ENCODE measurements at regions not wholly inside any gene's neighbourhood (a gene's known extent, or its start where the extent isn't known, plus 50 kb on each side); places are given as distances from the start of the nearest gene placed in this dataset.

DNA sequence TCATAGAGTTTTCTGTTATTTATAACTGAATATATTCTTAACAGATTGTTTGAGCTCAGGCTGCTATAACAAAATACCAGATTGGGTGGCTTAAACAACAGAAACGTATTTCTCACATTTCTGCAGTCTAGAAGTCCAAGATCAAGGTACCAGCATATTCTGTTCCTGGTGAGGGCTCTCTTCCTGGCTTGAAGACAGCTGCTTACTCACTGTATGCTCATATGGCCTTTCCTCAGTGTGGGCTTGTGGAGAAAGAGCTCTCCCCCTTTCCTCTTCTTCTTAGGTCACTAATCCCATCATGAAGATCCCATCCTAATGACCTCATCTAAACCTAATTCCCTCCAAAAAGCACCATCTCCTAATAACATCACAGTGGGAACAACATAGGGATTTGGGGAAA lies 117.8 kb downstream of the RASGEF1B start:
- H2AFZ ChIP-seq = no peak overlapping the region
- H3K79me2 ChIP-seq = no peaks in the 10 kb centered on the region
- H3K4me3 ChIP-seq = no peak overlapping the region
- no peak overlapping the region for H3K4me2 ChIP-seq
- H3K9me3 ChIP-seq (ENCODE audit: low read depth) = no peaks in the 10 kb centered on the region
- no peak overlapping the region for H3K27ac ChIP-seq
- H3K9me2 ChIP-seq (replicated peaks; ENCODE audit: insufficient read depth) = no peaks in the 10 kb centered on the region
- H3K4me1 ChIP-seq (ENCODE audit: insufficient read depth) = peaks cover 3% of the 10 kb centered on the region
- no peaks in the 10 kb centered on the region for H3K27me3 ChIP-seq
- H3K36me3 ChIP-seq (replicated peaks; ENCODE audit: insufficient read depth, low read depth) = no peaks in the 10 kb centered on the region
- DNase-seq (ENCODE audit: low spot score) = no peak
- 61% methylated on average over 1 of the region's 1 CpG for WGBS (ENCODE audit: low lambda C conversion rate, missing lambda C conversion rate)
- TF ChIP-seq EZH2 (IDR thresholded peaks at IDR 0.05; ENCODE audit: borderline replicate concordance) = no peak
- TF ChIP-seq, protein P1, sequence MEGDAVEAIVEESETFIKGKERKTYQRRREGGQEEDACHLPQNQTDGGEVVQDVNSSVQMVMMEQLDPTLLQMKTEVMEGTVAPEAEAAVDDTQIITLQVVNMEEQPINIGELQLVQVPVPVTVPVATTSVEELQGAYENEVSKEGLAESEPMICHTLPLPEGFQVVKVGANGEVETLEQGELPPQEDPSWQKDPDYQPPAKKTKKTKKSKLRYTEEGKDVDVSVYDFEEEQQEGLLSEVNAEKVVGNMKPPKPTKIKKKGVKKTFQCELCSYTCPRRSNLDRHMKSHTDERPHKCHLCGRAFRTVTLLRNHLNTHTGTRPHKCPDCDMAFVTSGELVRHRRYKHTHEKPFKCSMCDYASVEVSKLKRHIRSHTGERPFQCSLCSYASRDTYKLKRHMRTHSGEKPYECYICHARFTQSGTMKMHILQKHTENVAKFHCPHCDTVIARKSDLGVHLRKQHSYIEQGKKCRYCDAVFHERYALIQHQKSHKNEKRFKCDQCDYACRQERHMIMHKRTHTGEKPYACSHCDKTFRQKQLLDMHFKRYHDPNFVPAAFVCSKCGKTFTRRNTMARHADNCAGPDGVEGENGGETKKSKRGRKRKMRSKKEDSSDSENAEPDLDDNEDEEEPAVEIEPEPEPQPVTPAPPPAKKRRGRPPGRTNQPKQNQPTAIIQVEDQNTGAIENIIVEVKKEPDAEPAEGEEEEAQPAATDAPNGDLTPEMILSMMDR (IDR thresholded peaks at IDR 0.05; ENCODE audit: poor library complexity) = no peak
- no peak for TF ChIP-seq EZH2phosphoT487 (IDR thresholded peaks at IDR 0.05; ENCODE audit: low read depth, severe bottlenecking, unreplicated experiment)
- no peaks in the 10 kb centered on the region for H4K20me1 ChIP-seq (ENCODE audit: insufficient read depth, poor library complexity, severe bottlenecking)

DNA sequence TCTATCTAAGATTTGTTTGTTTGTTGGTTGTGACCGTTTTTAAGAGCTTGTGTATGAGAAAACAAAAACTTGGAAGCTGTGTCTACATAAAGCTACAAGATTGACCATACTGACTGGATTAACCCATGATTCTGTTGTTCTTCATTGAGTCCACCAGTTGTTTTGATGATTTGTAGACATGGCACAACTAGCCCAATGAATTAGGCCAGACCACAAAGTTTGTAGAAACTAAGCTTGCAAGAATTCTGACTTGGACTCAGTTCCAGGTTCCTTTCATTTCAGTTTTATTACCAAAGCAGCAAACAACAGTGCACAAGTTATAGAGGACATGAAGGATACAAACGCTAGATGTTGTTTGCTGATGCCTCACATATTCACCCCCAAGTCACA lies 119.3 kb downstream of the RASGEF1B start:
- Histone ChIP-seq H3K4me3 (no peak overlapping the region), H3K27me3 (no peaks in the 10 kb centered on the region), H3K4me1 (ENCODE audit: insufficient read depth) (peaks cover 7% of the 10 kb centered on the region), H3K4me2 (no peak overlapping the region), H4K20me1 (ENCODE audit: insufficient read depth, poor library complexity, severe bottlenecking) (no peaks in the 10 kb centered on the region), H3K9me3 (ENCODE audit: low read depth) (no peaks in the 10 kb centered on the region), H3K36me3 (replicated peaks; ENCODE audit: insufficient read depth, low read depth) (no peaks in the 10 kb centered on the region), H3K27ac (no peak overlapping the region), H2AFZ (no peak overlapping the region), H3K79me2 (no peaks in the 10 kb centered on the region), H3K9me2 (replicated peaks; ENCODE audit: insufficient read depth) (no peaks in the 10 kb centered on the region)
- no peak for DNase-seq (ENCODE audit: low spot score)
- WGBS (ENCODE audit: low lambda C conversion rate, missing lambda C conversion rate) = 64% methylated on average over 2 of the region's 2 CpGs
- TF ChIP-seq, protein P1 (IDR thresholded peaks at IDR 0.05; ENCODE audit: poor library complexity) = no peak
- TF ChIP-seq EZH2phosphoT487 (IDR thresholded peaks at IDR 0.05; ENCODE audit: low read depth, severe bottlenecking, unreplicated experiment) (no peak), EZH2 (IDR thresholded peaks at IDR 0.05; ENCODE audit: borderline replicate concordance) (no peak)

DNA sequence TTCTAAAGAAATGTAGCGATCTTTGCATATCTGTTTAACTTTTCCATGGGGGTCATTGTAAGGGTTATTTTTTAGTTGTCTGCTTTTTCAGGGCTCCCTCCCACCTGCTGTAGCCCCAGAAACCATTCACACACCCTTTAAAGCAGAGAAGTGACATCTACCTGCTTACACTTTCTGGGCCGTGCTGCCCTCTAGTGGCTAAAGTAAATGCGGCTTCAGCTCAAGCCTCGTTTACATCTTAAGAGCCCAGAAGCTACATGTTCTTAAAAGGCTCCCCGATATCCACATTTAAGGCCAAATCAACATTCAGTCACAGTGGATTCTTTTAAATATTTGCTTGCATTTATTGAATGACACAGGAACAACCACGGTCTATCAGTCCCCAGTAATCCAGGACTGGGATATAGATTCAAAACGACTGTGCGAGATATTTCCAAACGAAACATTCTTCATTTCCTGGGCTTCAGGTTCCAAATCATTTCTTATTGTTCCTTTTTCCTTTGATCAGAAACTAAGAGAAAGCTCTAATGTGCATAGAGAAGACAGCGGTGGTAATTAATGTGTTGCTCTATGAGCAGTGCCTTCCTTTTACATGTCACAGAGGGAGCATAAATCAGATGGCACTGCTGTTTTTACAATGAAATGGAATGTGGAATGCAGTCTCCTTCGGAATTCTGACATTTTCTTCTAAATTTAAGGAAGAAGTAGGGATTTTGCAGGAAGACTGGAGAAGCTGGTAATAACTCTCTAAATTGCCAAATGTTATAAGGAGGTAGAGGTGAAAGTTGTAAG lies 119.9 kb downstream of the RASGEF1B start:
- H3K9me3 ChIP-seq (ENCODE audit: low read depth) = no peaks in the 10 kb centered on the region
- H3K79me2 ChIP-seq = no peaks in the 10 kb centered on the region
- H3K9me2 ChIP-seq (replicated peaks; ENCODE audit: insufficient read depth) = no peaks in the 10 kb centered on the region
- H3K4me2 ChIP-seq = peak overlapping the region; percentile 29
- no peaks in the 10 kb centered on the region for H3K36me3 ChIP-seq (replicated peaks; ENCODE audit: insufficient read depth, low read depth)
- peak; percentile 87 for DNase-seq (ENCODE audit: low spot score)
- TF ChIP-seq EZH2phosphoT487 (IDR thresholded peaks at IDR 0.05; ENCODE audit: low read depth, severe bottlenecking, unreplicated experiment) (no peak), EZH2 (IDR thresholded peaks at IDR 0.05; ENCODE audit: borderline replicate concordance) (no peak)
- TF ChIP-seq, protein P1 (IDR thresholded peaks at IDR 0.05; ENCODE audit: poor library complexity) = peak; percentile 95
- peaks cover 7% of the 10 kb centered on the region for H3K4me1 ChIP-seq (ENCODE audit: insufficient read depth)
- H4K20me1 ChIP-seq (ENCODE audit: insufficient read depth, poor library complexity, severe bottlenecking) = no peaks in the 10 kb centered on the region
- H3K4me3 ChIP-seq = no peak overlapping the region
- 31% methylated on average over 11 of the region's 11 CpGs for WGBS (ENCODE audit: low lambda C conversion rate, missing lambda C conversion rate)
- H3K27ac ChIP-seq = no peak overlapping the region
- no peaks in the 10 kb centered on the region for H3K27me3 ChIP-seq
- H2AFZ ChIP-seq = peak overlapping the region; percentile 4
